Lung microvascular endothelial cell (primary cell): ENCODE measurements at regions not wholly inside any gene's neighbourhood (a gene's known extent, or its start where the extent isn't known, plus 50 kb on each side); places are given as distances from the start of the nearest gene placed in this dataset.
A peak's percentile ranks its signal among the peaks of the same experiment; 100 is the strongest.
"Not testable (repeated sequence)": the region's sequence is repeated elsewhere in the genome, so short reads cannot be mapped to it uniquely, and the experiment has no call there.

Experiments
- DNase-seq, 2 donors: peaks; one replicate each; pipeline versions ENCODE4 v3.0.0 to v3.0.0-alpha.2; 2010; ENCODE audit warnings: low read depth in 2 of 2

DNA sequence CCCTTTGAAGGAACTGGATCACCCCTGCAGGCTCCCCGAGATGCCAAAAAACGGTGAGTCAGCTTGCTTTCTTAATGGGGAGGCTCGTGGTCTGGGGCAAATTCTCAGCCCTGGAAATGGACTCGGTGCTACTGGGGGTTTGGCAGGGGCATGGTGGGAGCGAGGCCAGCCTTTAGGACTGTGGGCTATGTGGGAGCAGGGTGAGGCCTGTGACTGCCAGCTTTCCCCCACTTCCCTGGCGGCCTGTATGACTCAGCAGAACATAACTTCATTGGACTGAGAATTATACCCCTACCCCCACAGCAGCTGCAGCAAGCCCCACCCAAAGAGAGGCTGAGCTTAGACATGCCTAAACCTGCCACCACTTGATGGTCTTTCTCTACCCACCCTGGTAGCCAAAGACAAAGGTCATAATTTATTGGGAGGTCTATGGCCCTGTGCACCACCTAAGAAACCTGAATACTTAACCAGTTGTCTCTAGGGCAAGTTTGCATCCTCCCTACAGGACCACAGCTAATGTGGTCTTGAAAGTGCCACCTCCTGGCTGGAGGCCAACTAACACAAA lies 325.3 kb downstream of the TLE1 start:
- DNase-seq: no peak

DNA sequence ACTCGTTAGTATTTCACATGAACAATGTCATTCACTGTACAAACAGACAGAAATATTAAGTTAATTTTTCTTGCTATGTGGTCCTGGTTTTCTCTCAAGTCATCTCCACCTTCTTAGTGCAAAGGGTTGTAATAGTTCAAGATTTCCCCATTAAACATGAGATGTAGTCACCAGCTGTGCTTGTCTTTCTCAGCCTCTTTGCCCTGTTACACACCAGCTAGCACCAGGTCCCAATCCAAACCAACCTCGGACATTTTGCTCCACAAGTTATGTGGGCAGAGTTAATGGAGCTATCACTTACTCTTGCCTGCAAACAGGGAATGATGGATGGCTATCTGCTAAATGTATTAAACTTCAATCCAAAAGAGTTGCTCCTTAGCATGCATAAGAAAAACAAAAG lies 328.1 kb downstream of the TLE1 start:
- no peak for DNase-seq

DNA sequence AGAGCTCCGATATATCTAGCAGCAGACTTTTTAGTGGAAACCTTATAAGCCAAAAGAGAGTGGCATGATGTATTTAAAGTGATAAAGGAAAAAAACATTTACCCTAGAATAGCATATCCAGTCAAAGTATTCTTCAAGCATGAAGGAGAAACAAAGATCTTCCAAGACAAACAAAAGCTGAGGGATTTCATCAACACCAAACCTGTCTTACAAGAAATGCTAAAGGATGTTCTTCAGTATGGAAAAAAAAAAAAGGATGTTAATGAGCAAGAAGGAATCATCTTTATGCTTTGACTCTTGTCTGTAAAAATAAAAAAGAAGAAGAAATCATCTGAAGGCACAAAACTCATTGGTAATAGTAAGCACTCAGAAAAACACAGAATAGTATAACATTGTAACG lies 338.2 kb downstream of the TLE1 start:
- no peak for DNase-seq

- no peak for DNase-seq
These were observed 345.0 kb downstream of the TLE1 start for GRCh38 chr9:81344366-81344765.

DNA sequence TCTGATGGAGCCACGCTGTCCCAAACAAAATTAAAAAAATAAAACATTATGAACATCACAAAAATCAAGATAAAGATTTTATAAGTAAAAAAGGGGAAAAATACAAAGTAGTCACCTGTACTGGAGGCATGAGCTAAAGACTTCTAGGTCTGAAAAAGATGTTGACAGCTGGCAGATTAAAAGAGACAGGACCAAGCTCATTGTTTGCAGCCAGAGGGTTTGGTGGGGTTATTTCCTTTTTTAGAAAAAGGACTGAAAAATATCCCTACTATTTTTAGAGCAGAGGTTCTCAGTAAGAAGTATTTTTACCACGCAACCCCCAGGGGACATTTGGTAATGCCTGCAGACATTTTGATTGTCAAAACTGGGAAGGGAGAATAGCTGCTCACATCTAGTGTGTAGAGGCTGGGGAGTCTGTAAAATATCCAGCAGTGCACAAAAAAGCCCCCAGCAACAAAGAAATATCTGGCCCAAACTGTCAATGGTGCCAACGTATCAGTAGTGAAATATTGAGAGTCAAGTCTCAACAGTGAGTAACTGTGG lies 353.4 kb downstream of the TLE1 start:
- no peak for DNase-seq

DNA sequence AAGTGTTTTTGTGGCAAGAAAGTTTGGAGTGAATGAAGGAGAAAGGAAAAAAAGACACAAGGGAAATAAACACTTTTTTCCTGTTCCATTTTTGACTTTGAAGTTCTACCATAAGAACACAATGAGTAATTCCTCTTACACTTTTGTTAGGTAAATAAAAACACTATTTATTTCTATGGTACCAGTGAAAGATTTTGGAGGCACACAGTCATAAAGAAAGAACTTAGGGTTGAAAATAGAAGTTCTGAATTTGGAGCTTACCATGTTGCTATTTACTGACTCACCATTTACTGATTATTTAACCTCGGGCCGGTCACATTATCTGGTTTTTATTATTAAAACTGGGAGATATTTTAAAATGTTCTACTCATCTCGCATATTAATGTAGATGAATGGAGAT lies 367.8 kb downstream of the TLE1 start:
- no peak for DNase-seq

DNA sequence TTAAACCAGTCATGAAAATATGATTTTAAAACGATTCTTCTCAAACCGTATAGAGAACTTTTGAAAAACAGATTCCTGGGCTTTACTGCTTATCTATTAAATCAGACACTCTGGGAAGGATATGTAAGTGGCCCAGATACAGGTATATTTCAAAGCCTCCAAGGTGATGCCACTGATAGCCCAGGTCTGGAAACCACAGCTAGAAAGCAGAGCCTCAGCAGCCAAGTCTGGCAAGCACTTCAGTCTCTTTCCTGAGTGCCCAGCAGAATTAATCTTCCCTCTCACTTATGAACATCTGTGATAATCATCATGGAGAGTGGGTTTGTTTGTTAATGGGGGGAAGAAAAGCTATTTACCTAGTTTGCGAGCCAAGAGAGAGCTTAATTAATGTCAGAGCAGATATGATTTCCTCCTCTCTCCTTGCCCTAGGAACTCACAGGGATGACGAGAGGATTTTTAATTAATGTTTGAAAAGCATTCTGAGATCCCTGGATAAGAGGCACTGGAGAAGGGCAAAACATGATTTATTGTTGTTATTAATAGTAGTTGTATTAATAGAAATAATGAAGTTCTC lies 368.4 kb downstream of the TLE1 start:
- no peak for DNase-seq

DNA sequence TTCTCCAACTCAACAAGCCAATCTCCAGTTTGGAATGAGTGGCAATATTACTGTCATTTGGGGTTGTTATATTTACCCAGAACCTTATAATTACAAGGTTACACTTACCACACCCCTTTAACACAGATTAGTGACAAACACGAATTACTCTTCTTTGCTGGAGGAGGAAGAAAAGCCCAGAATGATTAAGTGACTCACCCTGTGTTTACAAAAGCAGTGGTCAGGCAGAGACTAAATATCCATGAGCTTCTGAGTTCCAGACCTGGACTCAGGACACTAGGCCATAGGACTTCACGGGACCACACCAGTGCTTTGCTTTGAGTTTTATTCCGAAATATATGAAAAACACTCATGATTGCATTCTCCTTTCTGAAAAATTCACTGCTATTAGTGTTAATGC lies 370.8 kb downstream of the TLE1 start:
- DNase-seq: peak in 1 of 2 donors; percentile 59

GRCh38 chr9:81317939-81318338 lies 371.4 kb downstream of the TLE1 start:
- no peak for DNase-seq

DNA sequence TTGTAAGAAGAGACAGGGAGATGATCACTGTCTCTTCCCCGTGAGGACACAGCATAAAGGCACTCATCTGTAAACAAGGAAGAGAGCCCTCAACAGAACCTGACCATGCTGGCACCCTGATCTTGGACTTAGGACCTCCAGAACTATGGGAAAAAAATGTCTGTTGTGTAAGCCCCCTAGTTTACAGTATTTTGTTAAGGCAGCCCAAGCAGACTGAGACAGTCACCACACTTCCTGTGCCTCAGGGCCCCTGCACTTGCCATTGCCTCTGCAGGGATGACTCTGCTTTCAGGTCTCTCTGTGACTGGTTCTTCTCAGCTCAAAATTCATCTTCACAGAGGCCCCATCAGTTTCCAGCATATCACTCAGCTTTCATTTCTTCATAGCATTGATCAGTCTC lies 372.1 kb downstream of the TLE1 start:
- no peak for DNase-seq

DNA sequence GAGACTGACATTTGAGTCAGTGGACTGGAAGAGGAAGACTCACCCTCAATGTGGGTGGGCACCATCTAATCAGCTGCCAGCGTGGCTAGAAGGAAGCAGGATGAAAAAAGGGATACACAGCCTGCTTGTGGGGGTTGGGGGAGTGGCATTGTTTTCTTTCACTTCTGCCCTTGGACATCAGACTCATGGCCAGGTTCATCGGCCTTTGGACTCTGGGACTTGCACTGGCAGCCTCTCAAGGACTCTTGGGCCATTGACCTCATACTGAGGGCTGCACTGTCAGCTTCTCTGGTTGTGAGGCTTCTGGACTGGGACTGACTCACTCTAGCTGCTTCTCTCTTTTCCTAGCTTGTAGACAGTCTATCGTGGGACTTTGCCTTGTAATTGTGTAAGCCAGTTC lies 374.9 kb downstream of the TLE1 start:
- no peak for DNase-seq

DNA sequence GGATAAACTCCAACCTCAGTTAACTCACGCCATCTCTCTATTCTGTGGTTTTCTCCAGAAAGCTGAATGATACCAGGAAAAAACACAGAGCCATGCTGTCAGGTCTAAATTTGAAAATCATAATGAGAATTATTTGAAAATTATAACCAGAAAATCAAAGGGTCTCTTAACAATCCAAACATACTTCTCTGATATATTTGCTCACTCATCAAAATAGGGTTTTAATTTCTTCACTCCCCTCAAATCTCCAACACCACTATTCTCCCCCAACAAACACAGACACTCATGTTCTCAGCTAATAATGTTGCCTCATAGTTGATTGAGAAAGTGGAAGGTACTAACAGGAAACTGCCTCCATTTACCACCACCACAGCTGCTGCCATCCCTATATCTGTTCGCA lies 375.5 kb downstream of the TLE1 start:
- DNase-seq: no peak

DNA sequence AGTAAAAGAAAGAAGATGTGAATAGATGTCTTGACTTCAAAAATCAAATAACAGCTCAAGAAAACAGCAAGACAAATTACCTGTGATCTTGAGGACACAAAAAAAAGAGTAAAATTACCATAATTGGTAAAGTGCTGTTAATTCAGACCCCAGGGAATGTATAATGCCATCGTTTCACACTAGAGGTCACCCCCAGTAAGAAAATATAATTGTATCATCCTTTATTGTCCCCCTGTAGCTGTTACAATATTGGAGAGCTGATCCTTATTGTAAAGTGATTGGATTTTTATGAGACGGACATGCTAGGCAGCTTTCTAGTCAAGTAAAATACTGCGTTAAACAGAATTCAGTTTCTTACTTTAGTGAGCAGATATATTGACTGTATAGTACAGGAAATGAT lies 377.0 kb downstream of the TLE1 start:
- peak; percentile 19 to 56 for DNase-seq

- DNase-seq: no peak
These were observed 380.9 kb downstream of the TLE1 start for GRCh38 chr9:81308404-81308803.

GRCh38 chr9:81307791-81308190 lies 381.6 kb downstream of the TLE1 start:
- DNase-seq: not testable (repeated sequence)

- no peak for DNase-seq
These were observed 383.7 kb downstream of the TLE1 start for GRCh38 chr9:81305561-81306182.

DNA sequence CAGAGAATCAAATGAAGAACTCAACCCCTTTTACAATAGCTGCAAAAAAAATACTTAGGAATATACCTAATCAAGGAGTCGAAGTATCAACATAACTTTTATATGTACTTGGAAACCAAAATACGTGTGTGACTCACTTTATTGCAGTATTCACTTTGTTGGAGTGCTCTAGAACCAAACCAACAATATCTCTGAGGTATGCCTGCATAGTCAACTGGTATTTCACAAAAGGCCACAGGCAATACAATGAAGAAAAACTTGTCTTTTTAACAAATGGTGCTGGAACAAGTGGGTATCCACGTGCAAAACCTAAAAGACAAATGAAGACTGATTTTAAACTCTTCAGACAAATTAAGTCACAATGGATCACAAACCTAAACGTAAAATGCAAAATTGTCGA lies 385.7 kb downstream of the TLE1 start:
- DNase-seq: no peak

GRCh38 chr9:81293651-81294050 lies 395.7 kb downstream of the TLE1 start:
- DNase-seq: no peak

DNA sequence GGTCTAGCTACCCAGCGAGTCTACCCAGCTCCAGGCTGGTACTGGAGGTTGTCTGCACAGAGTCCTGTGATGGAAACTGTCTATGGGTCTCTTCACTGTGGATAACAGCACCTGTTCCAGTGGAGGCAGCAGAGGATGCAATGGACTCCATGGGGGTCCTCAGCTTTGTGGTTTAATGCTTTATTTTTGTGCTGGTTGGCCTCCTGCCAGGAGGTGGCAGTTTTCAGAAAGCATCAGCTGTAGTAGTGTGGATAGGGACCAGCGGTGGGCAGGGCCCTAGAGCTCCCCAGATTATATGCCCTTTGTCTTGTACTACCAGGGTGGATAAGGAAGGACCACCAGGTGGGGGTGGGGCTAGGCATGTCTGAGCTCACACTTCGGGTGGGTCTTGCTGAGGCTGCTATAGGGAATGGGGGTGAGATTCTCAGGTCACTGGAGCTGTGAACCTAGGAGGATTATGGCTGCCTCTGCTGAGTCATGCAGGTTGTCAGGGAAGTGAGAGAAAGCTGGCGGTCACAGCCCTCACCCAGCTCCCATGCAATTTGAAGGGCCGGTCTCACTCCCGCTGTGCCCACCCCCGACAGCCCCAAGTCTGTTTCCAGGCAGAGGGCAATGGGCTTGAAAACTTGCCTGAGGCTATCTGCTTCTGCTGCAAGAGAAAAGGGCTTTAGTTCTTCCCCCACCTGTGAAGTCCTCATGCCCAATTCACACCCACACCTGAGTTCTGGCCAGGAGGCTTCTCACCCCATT lies 397.1 kb downstream of the TLE1 start:
- no peak for DNase-seq

GRCh38 chr9:81289622-81290021 lies 399.7 kb downstream of the TLE1 start:
- no peak for DNase-seq

- DNase-seq: peak in 1 of 2 donors; percentile 73
These were observed 421.3 kb downstream of the TLE1 start for GRCh38 chr9:81268048-81268447.

DNA sequence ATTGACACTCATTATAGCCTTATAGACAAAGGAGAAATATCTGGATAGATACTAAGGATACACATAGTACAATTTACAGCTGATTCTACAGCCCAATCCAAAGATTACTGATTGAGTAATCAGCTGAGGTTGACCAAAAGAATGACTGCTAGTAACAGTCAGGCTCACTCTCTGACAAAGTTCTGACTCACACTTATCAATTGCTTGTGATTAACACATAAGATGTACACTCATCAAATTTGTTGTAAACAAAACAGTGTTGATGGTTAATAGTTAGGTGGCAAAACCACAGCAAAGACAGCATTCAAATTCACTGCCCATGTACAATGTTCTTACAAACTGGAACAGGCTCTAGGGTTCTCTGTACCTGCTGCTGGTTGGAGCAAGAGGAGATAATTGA lies 422.7 kb downstream of the TLE1 start:
- no peak for DNase-seq

DNA sequence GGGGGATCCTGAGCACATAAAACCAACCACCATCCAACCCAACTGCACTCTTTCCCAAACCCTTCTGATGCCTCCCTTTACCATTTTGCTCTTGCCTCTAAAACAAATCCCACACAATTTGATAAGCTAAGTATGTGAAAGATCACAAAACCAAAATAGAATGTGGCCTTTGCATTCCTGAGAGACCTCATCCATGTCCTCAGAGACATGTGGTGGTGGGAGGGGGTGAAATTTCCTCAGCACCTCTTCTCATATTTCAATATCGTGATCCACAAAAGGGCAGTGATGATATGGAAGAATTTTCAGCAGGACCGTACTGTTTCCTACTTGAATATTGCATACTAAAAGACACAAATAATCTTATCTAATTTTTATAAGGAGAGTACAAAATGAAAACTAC lies 423.3 kb downstream of the TLE1 start:
- no peak for DNase-seq
